Right lobe of liver (tissue), 4 donors: ENCODE measurements at regions not wholly inside any gene's neighbourhood (a gene's known extent, or its start where the extent isn't known, plus 50 kb on each side); places are given as distances from the start of the nearest gene placed in this dataset.

Experiments
- CTCF ChIP-seq, 4 donors: fragments of 200-600 bp in 3 of 4; fragments of 450-650 bp in 1 of 4; IDR thresholded peaks; one replicate each; pipeline versions ENCODE4 v1.5.1 to v1.8.0; 2016 to 2022; ENCODE audit warnings: antibody characterized with exemption in 4 of 4, mild to moderate bottlenecking in 2 of 4
- POLR2A ChIP-seq: fragments of 450-650 bp; IDR thresholded peaks from one replicate; pipeline ENCODE4 v1.6.1; 2017; ENCODE audit warnings: antibody characterized with exemption, mild to moderate bottlenecking
- donor health status: DM: no; HTN: no; CAD: no.
- donor health status: DM: no; HTN: no; CAD: no.
- donor health status: DM: no; HTN: yes; CAD: no.

DNA sequence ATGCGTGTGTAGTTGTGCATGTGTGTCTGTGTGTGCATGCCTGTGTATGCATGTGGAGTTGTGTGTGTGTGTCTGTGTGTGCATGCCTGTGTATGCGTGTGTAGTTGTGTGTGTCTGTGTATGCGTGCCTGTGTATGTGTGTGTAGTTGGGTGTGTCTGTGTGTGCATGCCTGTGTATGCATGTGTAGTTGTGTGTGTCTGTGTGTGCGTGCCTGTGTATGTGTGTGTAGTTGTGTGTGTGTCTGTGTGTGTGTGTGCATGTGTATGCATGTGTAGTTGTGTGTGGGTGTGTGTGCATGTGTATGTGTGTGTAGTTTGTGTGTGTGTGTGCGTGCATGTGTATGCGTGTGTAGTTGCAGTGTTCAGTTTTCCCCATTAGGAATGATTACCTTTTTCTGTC lies 162.0 kb downstream of the URB2 start:
- no peak for TF ChIP-seq CTCF (IDR thresholded peaks at IDR 0.05)
- no peak for TF ChIP-seq POLR2A
